ENCODE measurements at regions not wholly inside any gene's neighbourhood (a gene's known extent, or its start where the extent isn't known, plus 50 kb on each side); places are given as distances from the start of the nearest gene placed in this dataset.

DNA sequence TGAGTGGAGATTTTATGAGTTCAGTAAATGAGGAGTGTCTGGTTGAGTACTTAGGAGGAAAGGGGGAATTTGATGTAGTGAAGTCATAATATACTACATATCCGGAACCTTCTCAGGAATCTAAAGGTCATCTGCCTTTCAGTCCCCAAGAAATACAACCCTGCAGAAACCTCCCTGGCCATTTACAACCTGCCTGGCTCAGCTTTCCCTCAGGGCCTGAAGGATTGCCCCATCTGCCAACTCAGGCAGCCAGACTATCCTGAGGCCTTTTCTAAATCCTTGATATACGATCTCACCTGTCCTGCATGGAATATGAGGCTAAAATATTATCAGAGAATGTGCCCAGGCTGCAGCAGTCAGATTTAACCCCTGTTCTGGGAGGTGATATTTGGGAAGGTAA lies 165.4 kb upstream of the SPOPL start:
- no peaks in the 10 kb centered on the region for H3K27me3 ChIP-seq (ENCODE audit: control insufficient read depth, insufficient read depth, low read length)
- no peak overlapping the region for H3K4me3 ChIP-seq (ENCODE audit: low read depth, low read length)
- DNase-seq (ENCODE audit: low read depth): no peak
- TF ChIP-seq, protein P1, sequence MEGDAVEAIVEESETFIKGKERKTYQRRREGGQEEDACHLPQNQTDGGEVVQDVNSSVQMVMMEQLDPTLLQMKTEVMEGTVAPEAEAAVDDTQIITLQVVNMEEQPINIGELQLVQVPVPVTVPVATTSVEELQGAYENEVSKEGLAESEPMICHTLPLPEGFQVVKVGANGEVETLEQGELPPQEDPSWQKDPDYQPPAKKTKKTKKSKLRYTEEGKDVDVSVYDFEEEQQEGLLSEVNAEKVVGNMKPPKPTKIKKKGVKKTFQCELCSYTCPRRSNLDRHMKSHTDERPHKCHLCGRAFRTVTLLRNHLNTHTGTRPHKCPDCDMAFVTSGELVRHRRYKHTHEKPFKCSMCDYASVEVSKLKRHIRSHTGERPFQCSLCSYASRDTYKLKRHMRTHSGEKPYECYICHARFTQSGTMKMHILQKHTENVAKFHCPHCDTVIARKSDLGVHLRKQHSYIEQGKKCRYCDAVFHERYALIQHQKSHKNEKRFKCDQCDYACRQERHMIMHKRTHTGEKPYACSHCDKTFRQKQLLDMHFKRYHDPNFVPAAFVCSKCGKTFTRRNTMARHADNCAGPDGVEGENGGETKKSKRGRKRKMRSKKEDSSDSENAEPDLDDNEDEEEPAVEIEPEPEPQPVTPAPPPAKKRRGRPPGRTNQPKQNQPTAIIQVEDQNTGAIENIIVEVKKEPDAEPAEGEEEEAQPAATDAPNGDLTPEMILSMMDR (IDR thresholded peaks at IDR 0.05; ENCODE audit: insufficient read depth, low read length, poor library complexity, severe bottlenecking): no peak
- H3K36me3 ChIP-seq (ENCODE audit: control insufficient read depth, insufficient read depth, low read length): no peaks in the 10 kb centered on the region

GRCh38 chr2:138355244-138355643 lies 146.3 kb upstream of the SPOPL start:
- H3K4me3 ChIP-seq (ENCODE audit: low read depth, low read length): no peak overlapping the region
- TF ChIP-seq, protein P1 (IDR thresholded peaks at IDR 0.05; ENCODE audit: insufficient read depth, low read length, poor library complexity, severe bottlenecking): no peak
- no peaks in the 10 kb centered on the region for H3K36me3 ChIP-seq (ENCODE audit: control insufficient read depth, insufficient read depth, low read length)
- no peaks in the 10 kb centered on the region for H3K27me3 ChIP-seq (ENCODE audit: control insufficient read depth, insufficient read depth, low read length)
- no peak for DNase-seq (ENCODE audit: low read depth)

GRCh38 chr2:138356178-138356577 lies 145.4 kb upstream of the SPOPL start:
- Histone ChIP-seq H3K4me3 (ENCODE audit: low read depth, low read length) (no peak overlapping the region), H3K27me3 (ENCODE audit: control insufficient read depth, insufficient read depth, low read length) (no peaks in the 10 kb centered on the region), H3K36me3 (ENCODE audit: control insufficient read depth, insufficient read depth, low read length) (no peaks in the 10 kb centered on the region)
- DNase-seq (ENCODE audit: low read depth): no peak
- TF ChIP-seq, protein P1 (IDR thresholded peaks at IDR 0.05; ENCODE audit: insufficient read depth, low read length, poor library complexity, severe bottlenecking): no peak

DNA sequence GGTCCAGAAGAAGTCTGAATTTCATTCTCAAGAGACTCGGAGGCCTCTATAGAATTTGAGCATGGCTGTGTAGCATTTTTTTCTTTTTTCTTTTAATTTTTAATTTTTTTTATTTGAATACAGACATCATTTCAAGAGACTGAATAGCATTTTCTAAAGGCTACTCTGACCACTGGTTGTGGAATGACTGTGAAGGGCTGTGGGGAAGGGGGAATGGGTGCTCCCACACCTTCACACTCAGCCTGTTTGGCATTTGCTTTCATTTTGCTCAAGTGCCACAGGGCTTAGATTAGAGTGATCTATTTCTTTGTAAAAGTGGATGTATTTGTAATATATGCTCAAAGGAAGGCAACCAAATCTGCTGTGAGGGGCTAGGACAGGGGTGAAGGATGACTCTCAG lies 142.0 kb upstream of the SPOPL start:
- Histone ChIP-seq H3K27me3 (ENCODE audit: control insufficient read depth, insufficient read depth, low read length) (no peaks in the 10 kb centered on the region), H3K36me3 (ENCODE audit: control insufficient read depth, insufficient read depth, low read length) (no peaks in the 10 kb centered on the region), H3K4me3 (ENCODE audit: low read depth, low read length) (no peak overlapping the region)
- TF ChIP-seq, protein P1 (IDR thresholded peaks at IDR 0.05; ENCODE audit: insufficient read depth, low read length, poor library complexity, severe bottlenecking): no peak
- no peak for DNase-seq (ENCODE audit: low read depth)

DNA sequence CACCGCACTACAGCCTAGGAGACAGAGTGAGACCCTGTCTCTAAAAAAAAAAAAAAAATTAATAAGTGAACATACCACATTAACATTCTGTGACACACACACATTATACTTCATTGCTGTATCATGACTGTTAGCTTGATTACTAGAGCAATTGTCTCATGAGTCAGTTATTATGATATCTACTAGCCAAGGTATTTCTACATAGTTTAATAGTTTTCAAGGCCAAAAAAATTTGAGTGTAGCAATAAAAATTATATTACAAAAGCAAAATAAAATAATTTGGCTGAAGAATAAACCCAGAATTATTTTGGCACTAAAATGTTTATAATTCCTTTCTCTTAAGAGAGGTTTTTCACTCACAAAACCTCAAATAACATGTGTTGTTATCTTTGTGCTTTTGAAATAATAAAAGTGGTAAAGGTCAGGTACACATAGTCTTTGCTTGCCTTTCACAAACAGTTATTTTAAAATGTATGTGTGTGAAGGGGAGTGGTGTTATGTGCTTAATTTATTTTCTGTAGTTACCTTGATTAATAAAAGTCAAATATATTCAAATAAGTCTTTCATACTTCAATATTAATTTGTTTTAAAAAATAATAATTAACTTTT lies 136.9 kb upstream of the SPOPL start:
- Histone ChIP-seq H3K27me3 (ENCODE audit: control insufficient read depth, insufficient read depth, low read length) (no peaks in the 10 kb centered on the region), H3K36me3 (ENCODE audit: control insufficient read depth, insufficient read depth, low read length) (no peaks in the 10 kb centered on the region), H3K4me3 (ENCODE audit: low read depth, low read length) (no peak overlapping the region)
- TF ChIP-seq, protein P1 (IDR thresholded peaks at IDR 0.05; ENCODE audit: insufficient read depth, low read length, poor library complexity, severe bottlenecking): no peak
- DNase-seq (ENCODE audit: low read depth): no peak

- Histone ChIP-seq H3K27me3 (ENCODE audit: control insufficient read depth, insufficient read depth, low read length) (no peaks in the 10 kb centered on the region), H3K36me3 (ENCODE audit: control insufficient read depth, insufficient read depth, low read length) (no peaks in the 10 kb centered on the region), H3K4me3 (ENCODE audit: low read depth, low read length) (no peak overlapping the region)
- DNase-seq (ENCODE audit: low read depth): no peak
- TF ChIP-seq, protein P1 (IDR thresholded peaks at IDR 0.05; ENCODE audit: insufficient read depth, low read length, poor library complexity, severe bottlenecking): no peak
These were observed 136.0 kb upstream of the SPOPL start for GRCh38 chr2:138365581-138365980.
